Amniotic epithelial cell (primary cell): ENCODE measurements at regions not wholly inside any gene's neighbourhood (a gene's known extent, or its start where the extent isn't known, plus 50 kb on each side); places are given as distances from the start of the nearest gene placed in this dataset.

Experiments used
- DNase-seq: peaks from one replicate; pipeline ENCODE4 v3.0.0-alpha.2; 2010; ENCODE audit warnings: low read depth

- peak; percentile 3 for DNase-seq
Measured at GRCh38 chr4:52234561-52235440, 183.7 kb downstream of the SPATA18 start.

- no peak for DNase-seq
Measured at GRCh38 chr4:52235552-52236201, 184.6 kb downstream of the SPATA18 start.

GRCh38 chr4:52241916-52242315, 190.8 kb downstream of the SPATA18 start:
- DNase-seq, result no peak

- no peak for DNase-seq
Measured at GRCh38 chr4:52243367-52243766, 192.3 kb downstream of the SPATA18 start.

GRCh38 chr4:52244103-52244775, 193.1 kb downstream of the SPATA18 start:
- no peak for DNase-seq

- no peak for DNase-seq
Measured at GRCh38 chr4:52244848-52245247, 193.7 kb downstream of the SPATA18 start.

GRCh38 chr4:52246827-52247226, 195.7 kb downstream of the SPATA18 start:
- DNase-seq, result no peak

GRCh38 chr4:52247941-52248340, 196.8 kb downstream of the SPATA18 start:
- DNase-seq, result no peak

- no peak for DNase-seq
Measured at GRCh38 chr4:52248820-52249219, 197.7 kb downstream of the SPATA18 start.

- no peak for DNase-seq
Measured at GRCh38 chr4:52249581-52249980, 198.5 kb downstream of the SPATA18 start.

- no peak for DNase-seq
Measured at GRCh38 chr4:52250154-52250553, 199.1 kb downstream of the SPATA18 start.

GRCh38 chr4:52251864-52252263, 200.8 kb downstream of the SPATA18 start:
- no peak for DNase-seq

- no peak for DNase-seq
Measured at GRCh38 chr4:52253025-52253424, 201.9 kb downstream of the SPATA18 start.

- DNase-seq, result no peak
Measured at GRCh38 chr4:52256522-52256921, 205.4 kb downstream of the SPATA18 start.

- no peak for DNase-seq
Measured at GRCh38 chr4:52259978-52260377, 208.9 kb downstream of the SPATA18 start.

GRCh38 chr4:52260514-52261210, 209.6 kb downstream of the SPATA18 start:
- no peak for DNase-seq

- DNase-seq, result no peak
Measured at GRCh38 chr4:52263607-52264006, 212.5 kb downstream of the SPATA18 start.

- DNase-seq, result no peak
Measured at GRCh38 chr4:52265781-52266525, 214.8 kb downstream of the SPATA18 start.

GRCh38 chr4:52266537-52267137, 215.5 kb downstream of the SPATA18 start:
- no peak for DNase-seq

- DNase-seq, result no peak
Measured at GRCh38 chr4:52269761-52270160, 218.7 kb downstream of the SPATA18 start.

- DNase-seq, result no peak
Measured at GRCh38 chr4:52273885-52274284, 222.8 kb downstream of the SPATA18 start.
